ENCODE measurements at regions not wholly inside any gene's neighbourhood (a gene's known extent, or its start where the extent isn't known, plus 50 kb on each side); places are given as distances from the start of the nearest gene placed in this dataset.

GRCh38 chr4:156523492-156523891 is 448.1 kb downstream of the PDGFC start:
- TF ChIP-seq, protein P1, sequence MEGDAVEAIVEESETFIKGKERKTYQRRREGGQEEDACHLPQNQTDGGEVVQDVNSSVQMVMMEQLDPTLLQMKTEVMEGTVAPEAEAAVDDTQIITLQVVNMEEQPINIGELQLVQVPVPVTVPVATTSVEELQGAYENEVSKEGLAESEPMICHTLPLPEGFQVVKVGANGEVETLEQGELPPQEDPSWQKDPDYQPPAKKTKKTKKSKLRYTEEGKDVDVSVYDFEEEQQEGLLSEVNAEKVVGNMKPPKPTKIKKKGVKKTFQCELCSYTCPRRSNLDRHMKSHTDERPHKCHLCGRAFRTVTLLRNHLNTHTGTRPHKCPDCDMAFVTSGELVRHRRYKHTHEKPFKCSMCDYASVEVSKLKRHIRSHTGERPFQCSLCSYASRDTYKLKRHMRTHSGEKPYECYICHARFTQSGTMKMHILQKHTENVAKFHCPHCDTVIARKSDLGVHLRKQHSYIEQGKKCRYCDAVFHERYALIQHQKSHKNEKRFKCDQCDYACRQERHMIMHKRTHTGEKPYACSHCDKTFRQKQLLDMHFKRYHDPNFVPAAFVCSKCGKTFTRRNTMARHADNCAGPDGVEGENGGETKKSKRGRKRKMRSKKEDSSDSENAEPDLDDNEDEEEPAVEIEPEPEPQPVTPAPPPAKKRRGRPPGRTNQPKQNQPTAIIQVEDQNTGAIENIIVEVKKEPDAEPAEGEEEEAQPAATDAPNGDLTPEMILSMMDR (IDR thresholded peaks at IDR 0.05; ENCODE audit: borderline replicate concordance, extremely low read depth, low read length, poor library complexity, severe bottlenecking), result no peak
- TF ChIP-seq EZH2 (IDR thresholded peaks at IDR 0.05; ENCODE audit: borderline replicate concordance, low read depth, low read length, severe bottlenecking), result no peak
